Gastrocnemius medialis (tissue), 4 donors: ENCODE measurements at regions not wholly inside any gene's neighbourhood (a gene's known extent, or its start where the extent isn't known, plus 50 kb on each side); places are given as distances from the start of the nearest gene placed in this dataset.

Experiments used
- POLR2A ChIP-seq, 2 donors: fragments of 450-650 bp; IDR thresholded peaks; one replicate each; pipeline ENCODE4 v1.6.1; 2017; ENCODE audit warnings: antibody characterized with exemption in 2 of 2, mild to moderate bottlenecking in 2 of 2, moderate library complexity in 2 of 2
- TF ChIP-seq, protein P1 (sequence below), 5 experiments: fragments of 450-650 bp in 3 of 5; fragments of 200-600 bp in 2 of 5; sonication (generic) in 2 of 5; IDR thresholded peaks in 4 of 5; conservative IDR thresholded peaks in 1 of 5; 1 replicate in 4 of 5; 2 replicates in 1 of 5; pipeline ENCODE4 v1.5.1; 2016 to 2019; ENCODE audit warnings: antibody characterized with exemption in 5 of 5, mild to moderate bottlenecking in 3 of 5, moderate library complexity in 3 of 5

DNA sequence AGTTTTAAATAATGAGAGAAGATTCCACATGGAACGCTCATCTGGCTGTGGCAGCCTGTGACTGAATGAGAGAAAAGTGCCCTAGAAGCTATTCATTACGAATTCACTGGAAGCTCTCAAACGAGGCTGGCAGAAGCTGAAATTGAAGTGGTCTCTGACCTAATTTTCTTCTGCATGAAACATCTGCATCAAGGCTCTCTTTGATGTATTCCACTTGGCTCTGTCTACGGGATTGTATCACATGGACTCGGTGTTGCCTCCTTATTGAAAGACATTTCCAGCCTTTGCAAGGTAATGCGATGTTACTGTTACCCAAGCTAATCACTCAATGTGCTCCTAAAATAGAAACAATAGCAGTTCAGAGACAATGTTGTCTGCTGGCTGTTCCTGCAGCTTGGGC is 246.9 kb upstream of the ZNF462 start:
- no peak for TF ChIP-seq POLR2A (IDR thresholded peaks at IDR 0.05)
- TF ChIP-seq, protein P1, sequence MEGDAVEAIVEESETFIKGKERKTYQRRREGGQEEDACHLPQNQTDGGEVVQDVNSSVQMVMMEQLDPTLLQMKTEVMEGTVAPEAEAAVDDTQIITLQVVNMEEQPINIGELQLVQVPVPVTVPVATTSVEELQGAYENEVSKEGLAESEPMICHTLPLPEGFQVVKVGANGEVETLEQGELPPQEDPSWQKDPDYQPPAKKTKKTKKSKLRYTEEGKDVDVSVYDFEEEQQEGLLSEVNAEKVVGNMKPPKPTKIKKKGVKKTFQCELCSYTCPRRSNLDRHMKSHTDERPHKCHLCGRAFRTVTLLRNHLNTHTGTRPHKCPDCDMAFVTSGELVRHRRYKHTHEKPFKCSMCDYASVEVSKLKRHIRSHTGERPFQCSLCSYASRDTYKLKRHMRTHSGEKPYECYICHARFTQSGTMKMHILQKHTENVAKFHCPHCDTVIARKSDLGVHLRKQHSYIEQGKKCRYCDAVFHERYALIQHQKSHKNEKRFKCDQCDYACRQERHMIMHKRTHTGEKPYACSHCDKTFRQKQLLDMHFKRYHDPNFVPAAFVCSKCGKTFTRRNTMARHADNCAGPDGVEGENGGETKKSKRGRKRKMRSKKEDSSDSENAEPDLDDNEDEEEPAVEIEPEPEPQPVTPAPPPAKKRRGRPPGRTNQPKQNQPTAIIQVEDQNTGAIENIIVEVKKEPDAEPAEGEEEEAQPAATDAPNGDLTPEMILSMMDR (IDR thresholded peaks at IDR 0.05 in 4 of 5, conservative IDR thresholded peaks at IDR 0.05 in 1 of 5) = no peak
